Adrenal gland (tissue), 5 donors: ENCODE measurements at regions not wholly inside any gene's neighbourhood (a gene's known extent, or its start where the extent isn't known, plus 50 kb on each side); places are given as distances from the start of the nearest gene placed in this dataset.

Experiments
- POLR2A ChIP-seq, 2 donors: fragments of 450-650 bp; IDR thresholded peaks; one replicate each; pipeline ENCODE4 v1.6.1; 2017; ENCODE audit warnings: antibody characterized with exemption in 2 of 2, mild to moderate bottlenecking in 2 of 2, moderate library complexity in 1 of 2
- TF ChIP-seq, protein P1 (sequence below), 6 experiments: fragments of 450-650 bp in 4 of 6; fragments of 200-600 bp in 2 of 6; sonication (generic) in 1 of 6; IDR thresholded peaks; 1 replicate in 5 of 6; 2 replicates in 1 of 6; pipeline versions ENCODE4 v1.5.1 to v1.8.0; 2016 to 2021; ENCODE audit warnings: antibody characterized with exemption in 6 of 6, mild to moderate bottlenecking in 2 of 6, moderate library complexity in 1 of 6
- donor health status: DM: no; HTN: no; CAD: no.

DNA sequence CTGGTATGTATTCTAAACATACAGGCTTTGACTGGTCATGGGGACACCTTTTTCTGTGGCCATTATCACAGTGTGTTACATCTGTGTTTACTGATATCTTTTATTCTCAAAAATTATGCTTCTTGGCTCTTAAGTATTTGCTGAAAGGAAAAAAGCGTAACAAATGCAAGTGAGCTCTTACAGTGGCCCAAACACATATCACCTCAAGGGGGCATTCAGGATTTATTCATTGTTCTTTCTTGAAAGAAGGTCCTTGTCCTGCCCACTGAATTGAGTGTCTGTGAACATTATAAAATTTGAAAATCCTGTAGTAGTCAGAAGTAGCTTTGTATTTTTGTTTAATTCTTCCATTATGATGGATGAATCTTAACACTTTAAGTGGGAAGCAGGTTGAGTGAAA is 454.5 kb downstream of the XIRP2 start:
- TF ChIP-seq, protein P1, sequence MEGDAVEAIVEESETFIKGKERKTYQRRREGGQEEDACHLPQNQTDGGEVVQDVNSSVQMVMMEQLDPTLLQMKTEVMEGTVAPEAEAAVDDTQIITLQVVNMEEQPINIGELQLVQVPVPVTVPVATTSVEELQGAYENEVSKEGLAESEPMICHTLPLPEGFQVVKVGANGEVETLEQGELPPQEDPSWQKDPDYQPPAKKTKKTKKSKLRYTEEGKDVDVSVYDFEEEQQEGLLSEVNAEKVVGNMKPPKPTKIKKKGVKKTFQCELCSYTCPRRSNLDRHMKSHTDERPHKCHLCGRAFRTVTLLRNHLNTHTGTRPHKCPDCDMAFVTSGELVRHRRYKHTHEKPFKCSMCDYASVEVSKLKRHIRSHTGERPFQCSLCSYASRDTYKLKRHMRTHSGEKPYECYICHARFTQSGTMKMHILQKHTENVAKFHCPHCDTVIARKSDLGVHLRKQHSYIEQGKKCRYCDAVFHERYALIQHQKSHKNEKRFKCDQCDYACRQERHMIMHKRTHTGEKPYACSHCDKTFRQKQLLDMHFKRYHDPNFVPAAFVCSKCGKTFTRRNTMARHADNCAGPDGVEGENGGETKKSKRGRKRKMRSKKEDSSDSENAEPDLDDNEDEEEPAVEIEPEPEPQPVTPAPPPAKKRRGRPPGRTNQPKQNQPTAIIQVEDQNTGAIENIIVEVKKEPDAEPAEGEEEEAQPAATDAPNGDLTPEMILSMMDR (IDR thresholded peaks at IDR 0.05) = no peak
- no peak for TF ChIP-seq POLR2A (IDR thresholded peaks at IDR 0.05)
